HG02970 (cell line): ENCODE measurements at regions not wholly inside any gene's neighbourhood (a gene's known extent, or its start where the extent isn't known, plus 50 kb on each side); places are given as distances from the start of the nearest gene placed in this dataset.

Experiments used
- ATAC-seq: cut with Tn5 transposase; IDR thresholded peaks from one replicate; pipeline ENCODE4 v1.9.1; 2021; ENCODE audit warnings: mild to moderate bottlenecking, moderate library complexity, moderate number of reproducible peaks; ENCODE audit not compliant: unreplicated experiment, low FRiP score

- ATAC-seq = no peak
Measured at GRCh38 chr3:153311541-153311940, 149.5 kb downstream of the RAP2B start.

- no peak for ATAC-seq
Measured at GRCh38 chr3:153313302-153313965, 151.4 kb downstream of the RAP2B start.

- no peak for ATAC-seq
Measured at GRCh38 chr3:153314038-153314437, 152.0 kb downstream of the RAP2B start.

GRCh38 chr3:153315781-153316180, 153.8 kb downstream of the RAP2B start:
- no peak for ATAC-seq

- ATAC-seq = no peak
Measured at GRCh38 chr3:153319705-153320554, 157.9 kb downstream of the RAP2B start.

GRCh38 chr3:153320585-153321128, 158.6 kb downstream of the RAP2B start:
- no peak for ATAC-seq

GRCh38 chr3:153328690-153329089, 166.7 kb downstream of the RAP2B start:
- no peak for ATAC-seq

- no peak for ATAC-seq
Measured at GRCh38 chr3:153330901-153331300, 168.9 kb downstream of the RAP2B start.

- no peak for ATAC-seq
Measured at GRCh38 chr3:153331676-153332075, 169.7 kb downstream of the RAP2B start.

- ATAC-seq = no peak
Measured at GRCh38 chr3:153334558-153334957, 172.5 kb downstream of the RAP2B start.

GRCh38 chr3:153337369-153337768, 175.3 kb downstream of the RAP2B start:
- ATAC-seq = no peak

- no peak for ATAC-seq
Measured at GRCh38 chr3:153338487-153338886, 176.5 kb downstream of the RAP2B start.

- ATAC-seq = no peak
Measured at GRCh38 chr3:153339065-153339464, 177.0 kb downstream of the RAP2B start.

GRCh38 chr3:153343988-153344782, 182.2 kb downstream of the RAP2B start:
- no peak for ATAC-seq

GRCh38 chr3:153348457-153349107, 186.6 kb downstream of the RAP2B start:
- ATAC-seq = no peak

GRCh38 chr3:153349108-153349499, 187.1 kb downstream of the RAP2B start:
- no peak for ATAC-seq

- no peak for ATAC-seq
Measured at GRCh38 chr3:153350420-153350819, 188.4 kb downstream of the RAP2B start.

GRCh38 chr3:153354641-153355040, 192.6 kb downstream of the RAP2B start:
- ATAC-seq = no peak

GRCh38 chr3:153355559-153355958, 193.5 kb downstream of the RAP2B start:
- no peak for ATAC-seq

- no peak for ATAC-seq
Measured at GRCh38 chr3:153356908-153357307, 194.9 kb downstream of the RAP2B start.
